ENCODE measurements at regions not wholly inside any gene's neighbourhood (a gene's known extent, or its start where the extent isn't known, plus 50 kb on each side); places are given as distances from the start of the nearest gene placed in this dataset.

- no peaks in the 10 kb centered on the region for H4K20me1 ChIP-seq (ENCODE audit: low read length)
- H3K9me2 ChIP-seq (replicated peaks; ENCODE audit: low read length) = no peaks in the 10 kb centered on the region
- no peaks in the 10 kb centered on the region for H3K79me2 ChIP-seq (ENCODE audit: low read length)
- H3F3A ChIP-seq (ENCODE audit: low read length, unreplicated experiment) = no peaks in the 10 kb centered on the region
- no peak overlapping the region for H3K4me3 ChIP-seq (ENCODE audit: low read length)
- CTCF ChIA-PET = no interaction called here
- BruUV-seq (replicated peaks) = no TSS peak
- ATAC-seq (no peak), DNase-seq (peak; percentile 2)
- no peaks in the 10 kb centered on the region for H3K36me3 ChIP-seq (ENCODE audit: low read depth, low read length)
- no peak overlapping the region for H3K9ac ChIP-seq (ENCODE audit: low read length)
- no peaks in the 10 kb centered on the region for H3K9me3 ChIP-seq (ENCODE audit: low read length)
- H3K4me2 ChIP-seq (ENCODE audit: low read length) = no peak overlapping the region
- H3K27me3 ChIP-seq (ENCODE audit: low read length) = no peaks in the 10 kb centered on the region
- H3K4me1 ChIP-seq (ENCODE audit: insufficient read depth, low read length) = no peaks in the 10 kb centered on the region
- POLR2A ChIA-PET (ENCODE audit: unreplicated experiment) = no interaction called here
- intact Hi-C loops (cut with micrococcal nuclease) = no loop called here
- H3K27ac ChIP-seq (ENCODE audit: low read length) = no peak overlapping the region
- no peak overlapping the region for H2AFZ ChIP-seq (ENCODE audit: low read length)
- no peak for TF ChIP-seq EZH2 (IDR thresholded peaks at IDR 0.05; ENCODE audit: low read length, unreplicated experiment)
- TF ChIP-seq CTCF (conservative IDR thresholded peaks at IDR 0.05; ENCODE audit: low read depth, low read length) = no peak
- no peak for TF ChIP-seq EZH2phosphoT487 (IDR thresholded peaks at IDR 0.05; ENCODE audit: borderline replicate concordance, low read length)
These were observed 483.3 kb upstream of the SPRY2 start for GRCh38 chr13:80824229-80824628.

DNA sequence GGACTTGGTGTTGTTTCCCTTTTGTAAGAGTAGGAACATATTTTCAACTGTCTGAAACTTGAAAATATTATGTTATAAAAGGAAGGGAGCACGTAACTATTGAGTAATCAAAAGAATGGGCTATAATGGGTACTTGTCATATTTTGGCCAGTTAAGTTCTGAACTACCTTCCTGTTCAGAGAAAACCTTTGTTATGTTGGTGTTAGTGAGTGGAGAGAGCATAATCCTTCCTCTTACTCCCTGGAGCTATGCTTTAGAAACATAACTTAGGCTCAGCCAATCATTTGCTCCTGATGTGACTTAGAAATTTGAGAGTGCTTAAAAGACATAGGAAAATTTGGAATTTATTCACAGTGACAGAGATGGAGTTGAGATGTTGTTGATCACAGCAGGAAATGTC is 482.5 kb upstream of the SPRY2 start:
- H3K4me2 ChIP-seq (ENCODE audit: low read length) = no peak overlapping the region
- no peak overlapping the region for H2AFZ ChIP-seq (ENCODE audit: low read length)
- H3K27ac ChIP-seq (ENCODE audit: low read length) = no peak overlapping the region
- ChIA-PET CTCF (no interaction called here), POLR2A (ENCODE audit: unreplicated experiment) (no interaction called here)
- no TSS peak for BruUV-seq (replicated peaks)
- no peaks in the 10 kb centered on the region for H3F3A ChIP-seq (ENCODE audit: low read length, unreplicated experiment)
- no peak overlapping the region for H3K9ac ChIP-seq (ENCODE audit: low read length)
- TF ChIP-seq EZH2 (IDR thresholded peaks at IDR 0.05; ENCODE audit: low read length, unreplicated experiment) (no peak), EZH2phosphoT487 (IDR thresholded peaks at IDR 0.05; ENCODE audit: borderline replicate concordance, low read length) (no peak), CTCF (conservative IDR thresholded peaks at IDR 0.05; ENCODE audit: low read depth, low read length) (no peak)
- H3K79me2 ChIP-seq (ENCODE audit: low read length) = no peaks in the 10 kb centered on the region
- DNase-seq (no peak), ATAC-seq (no peak)
- H3K4me3 ChIP-seq (ENCODE audit: low read length) = no peak overlapping the region
- no peaks in the 10 kb centered on the region for H3K36me3 ChIP-seq (ENCODE audit: low read depth, low read length)
- no peaks in the 10 kb centered on the region for H3K4me1 ChIP-seq (ENCODE audit: insufficient read depth, low read length)
- H3K9me2 ChIP-seq (replicated peaks; ENCODE audit: low read length) = no peaks in the 10 kb centered on the region
- intact Hi-C loops (cut with micrococcal nuclease) = no loop called here
- H3K9me3 ChIP-seq (ENCODE audit: low read length) = no peaks in the 10 kb centered on the region
- no peaks in the 10 kb centered on the region for H4K20me1 ChIP-seq (ENCODE audit: low read length)
- no peaks in the 10 kb centered on the region for H3K27me3 ChIP-seq (ENCODE audit: low read length)

DNA sequence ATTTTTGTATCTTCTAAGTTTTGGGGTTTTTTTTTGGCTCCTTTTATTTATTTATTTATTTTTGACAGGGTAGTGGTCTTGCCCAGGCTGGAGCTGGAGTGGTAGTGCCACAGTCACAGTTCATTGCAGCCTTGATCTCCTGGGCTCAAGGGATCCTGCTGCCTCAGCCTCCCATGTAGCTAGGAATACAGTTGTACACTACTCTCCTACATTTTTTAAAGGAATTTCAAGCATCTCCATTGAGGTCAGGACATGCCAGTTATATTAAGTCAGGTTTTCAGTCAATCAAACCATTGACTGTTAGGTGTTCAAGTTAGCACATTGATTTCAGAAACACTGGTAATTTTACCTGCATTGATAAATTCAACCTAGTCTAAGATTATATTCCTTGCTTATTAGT is 480.5 kb upstream of the SPRY2 start:
- no TSS peak for BruUV-seq (replicated peaks)
- no peak overlapping the region for H2AFZ ChIP-seq (ENCODE audit: low read length)
- H3K9me3 ChIP-seq (ENCODE audit: low read length) = no peaks in the 10 kb centered on the region
- no peaks in the 10 kb centered on the region for H3K4me1 ChIP-seq (ENCODE audit: insufficient read depth, low read length)
- ChIA-PET POLR2A (ENCODE audit: unreplicated experiment) (no interaction called here), CTCF (no interaction called here)
- no peaks in the 10 kb centered on the region for H3K9me2 ChIP-seq (replicated peaks; ENCODE audit: low read length)
- TF ChIP-seq CTCF (conservative IDR thresholded peaks at IDR 0.05; ENCODE audit: low read depth, low read length) = no peak
- TF ChIP-seq EZH2phosphoT487 (IDR thresholded peaks at IDR 0.05; ENCODE audit: borderline replicate concordance, low read length) = no peak
- TF ChIP-seq EZH2 (IDR thresholded peaks at IDR 0.05; ENCODE audit: low read length, unreplicated experiment) = no peak
- no peaks in the 10 kb centered on the region for H3F3A ChIP-seq (ENCODE audit: low read length, unreplicated experiment)
- no peak overlapping the region for H3K4me2 ChIP-seq (ENCODE audit: low read length)
- no peaks in the 10 kb centered on the region for H3K79me2 ChIP-seq (ENCODE audit: low read length)
- H3K4me3 ChIP-seq (ENCODE audit: low read length) = no peak overlapping the region
- no peak overlapping the region for H3K27ac ChIP-seq (ENCODE audit: low read length)
- no peaks in the 10 kb centered on the region for H3K27me3 ChIP-seq (ENCODE audit: low read length)
- no peak for DNase-seq
- no peaks in the 10 kb centered on the region for H4K20me1 ChIP-seq (ENCODE audit: low read length)
- H3K36me3 ChIP-seq (ENCODE audit: low read depth, low read length) = no peaks in the 10 kb centered on the region
- ATAC-seq = no peak
- intact Hi-C loops (cut with micrococcal nuclease) = no loop called here
- no peak overlapping the region for H3K9ac ChIP-seq (ENCODE audit: low read length)
